ENCODE measurements at regions not wholly inside any gene's neighbourhood (a gene's known extent, or its start where the extent isn't known, plus 50 kb on each side); places are given as distances from the start of the nearest gene placed in this dataset.

DNA sequence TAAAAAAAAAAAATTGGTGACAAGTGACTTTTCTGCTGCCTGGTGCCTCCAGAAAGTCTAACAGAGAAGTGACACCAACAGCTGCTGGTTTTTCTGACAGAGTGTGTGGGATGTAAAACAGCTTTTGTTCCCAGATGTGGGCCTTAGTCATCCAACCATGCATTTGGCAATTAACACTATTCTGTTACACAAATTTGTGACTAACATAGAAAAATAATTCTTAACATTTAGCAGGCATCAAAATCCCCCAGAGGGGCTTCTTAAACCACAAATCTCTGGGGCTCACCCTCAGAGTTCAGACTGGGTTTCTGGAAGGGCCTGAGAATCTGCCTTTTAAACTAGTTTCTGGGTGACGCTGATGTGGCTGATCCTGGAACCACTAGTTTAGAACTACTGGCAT lies 100.5 kb upstream of the PCDH7 start:
- Histone ChIP-seq H3K4me3 (no peak overlapping the region), H3K27ac (peak overlapping the region in 1 of 21 experiments; percentile 41)

DNA sequence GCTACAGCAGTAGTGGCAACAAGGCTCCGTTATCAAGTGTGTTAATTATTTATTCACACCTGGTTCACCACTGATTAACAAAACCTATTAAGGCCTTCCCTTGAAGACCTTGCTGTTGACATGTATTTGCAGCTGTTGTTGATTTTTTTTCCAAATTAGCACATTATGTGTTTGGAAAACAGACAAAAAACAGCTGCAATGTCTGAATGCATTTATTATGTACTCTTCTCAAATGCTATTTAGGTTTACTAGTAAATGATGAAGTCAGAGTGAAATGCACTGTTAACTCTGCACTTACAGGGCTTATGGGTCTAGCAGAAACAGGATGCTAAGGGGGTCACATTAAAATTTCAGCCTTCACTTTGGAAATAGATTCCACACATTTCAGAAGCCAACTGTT lies 99.5 kb upstream of the PCDH7 start:
- no peak overlapping the region for H3K4me3 ChIP-seq
- no peak overlapping the region for H3K27ac ChIP-seq

DNA sequence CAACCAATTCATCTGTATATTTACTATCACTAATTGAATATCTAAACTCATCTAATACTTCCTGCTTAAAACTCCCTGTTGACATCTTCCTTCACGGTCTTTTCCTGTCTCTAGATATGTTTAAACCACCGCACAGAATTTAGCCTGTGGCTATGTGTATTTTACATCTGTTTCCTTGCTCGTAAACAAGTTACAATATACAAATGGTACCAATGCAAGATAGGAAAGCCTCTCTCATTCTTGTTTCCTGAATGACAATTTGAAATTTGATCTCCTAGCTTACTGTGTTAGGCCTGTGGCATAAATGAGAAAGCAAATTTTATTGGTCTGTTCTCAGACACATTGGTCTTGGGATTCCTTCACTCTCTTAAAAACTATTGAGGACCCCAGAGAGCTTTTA lies 89.7 kb upstream of the PCDH7 start:
- no peak overlapping the region for H3K4me3 ChIP-seq
- H3K27ac ChIP-seq, result no peak overlapping the region

DNA sequence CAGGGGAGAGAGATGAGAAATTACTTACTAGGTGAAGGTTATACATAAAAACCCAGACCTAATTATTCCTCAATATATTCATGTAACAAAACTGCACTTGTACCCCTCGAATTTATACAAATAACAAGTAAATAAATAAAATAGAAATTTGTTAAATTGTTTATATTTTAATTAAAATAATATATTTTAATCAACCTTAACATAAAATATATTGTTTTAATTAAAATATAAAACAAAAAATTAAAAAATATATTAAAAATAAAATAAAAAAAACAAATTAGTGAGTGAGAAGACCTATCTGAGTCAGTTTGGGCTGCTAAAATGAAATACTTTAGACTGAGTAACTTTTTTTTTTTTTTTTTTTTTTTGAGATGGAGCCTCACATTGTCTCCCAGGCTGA lies 87.4 kb upstream of the PCDH7 start:
- Histone ChIP-seq H3K27ac (no peak overlapping the region), H3K4me3 (no peak overlapping the region)

DNA sequence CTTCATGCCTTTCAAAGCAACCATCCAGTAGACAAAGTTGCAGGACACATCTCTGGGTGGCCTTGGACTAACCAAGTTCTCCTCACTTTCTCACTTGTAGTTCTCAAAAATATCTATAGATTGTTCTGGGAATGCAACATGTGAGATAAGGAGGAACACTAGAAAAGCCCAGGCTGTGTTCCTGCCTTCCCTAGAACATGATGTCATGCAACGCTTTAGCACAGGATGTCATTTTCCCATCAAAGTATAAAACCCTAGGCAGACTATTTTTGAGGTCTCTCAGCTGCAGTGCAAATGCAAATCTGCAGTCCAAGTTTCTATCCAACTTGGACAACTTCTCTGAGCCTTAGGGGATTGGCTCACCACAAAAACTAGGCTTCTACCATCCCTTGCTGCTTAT lies 78.8 kb upstream of the PCDH7 start:
- Histone ChIP-seq H3K27ac (no peak overlapping the region), H3K4me3 (no peak overlapping the region)

DNA sequence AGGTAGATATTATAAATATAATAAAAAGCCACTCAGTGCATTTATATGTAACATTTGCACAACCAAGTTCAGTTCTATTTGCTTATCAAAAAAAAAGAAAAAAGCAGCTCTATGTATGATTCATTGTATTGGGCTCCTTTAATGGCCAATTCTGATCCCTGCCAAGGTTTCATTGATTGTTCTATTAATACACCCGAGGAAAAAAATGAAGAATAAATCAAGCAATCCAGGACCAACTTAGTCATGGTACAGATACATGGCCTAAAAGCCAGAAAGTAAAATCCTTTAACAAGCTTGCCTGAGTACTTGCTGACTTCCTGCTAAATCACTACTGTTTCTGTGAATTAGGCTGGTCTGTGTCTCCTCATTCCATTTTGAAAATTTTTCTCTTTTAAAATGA lies 77.6 kb upstream of the PCDH7 start:
- H3K27ac ChIP-seq, result no peak overlapping the region
- H3K4me3 ChIP-seq, result no peak overlapping the region

DNA sequence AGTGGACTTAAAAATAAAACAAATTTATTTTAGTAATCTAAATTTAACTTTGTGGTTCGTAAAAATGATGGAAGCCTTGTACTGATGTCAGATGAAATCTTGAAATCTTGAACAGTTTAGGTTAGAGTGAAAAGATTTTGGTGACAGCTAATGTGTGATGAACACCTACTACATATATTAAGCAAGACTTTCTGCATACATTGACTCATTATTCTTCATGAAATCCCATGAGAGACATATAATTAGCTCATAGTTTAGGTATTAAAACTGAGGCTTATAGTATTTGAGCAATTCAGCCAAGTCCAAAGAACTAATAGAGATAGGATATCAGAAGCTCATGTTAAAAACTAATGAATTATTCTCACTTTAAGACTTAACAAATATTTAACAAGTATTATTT lies 66.9 kb upstream of the PCDH7 start:
- no peak overlapping the region for H3K4me3 ChIP-seq
- no peak overlapping the region for H3K27ac ChIP-seq

DNA sequence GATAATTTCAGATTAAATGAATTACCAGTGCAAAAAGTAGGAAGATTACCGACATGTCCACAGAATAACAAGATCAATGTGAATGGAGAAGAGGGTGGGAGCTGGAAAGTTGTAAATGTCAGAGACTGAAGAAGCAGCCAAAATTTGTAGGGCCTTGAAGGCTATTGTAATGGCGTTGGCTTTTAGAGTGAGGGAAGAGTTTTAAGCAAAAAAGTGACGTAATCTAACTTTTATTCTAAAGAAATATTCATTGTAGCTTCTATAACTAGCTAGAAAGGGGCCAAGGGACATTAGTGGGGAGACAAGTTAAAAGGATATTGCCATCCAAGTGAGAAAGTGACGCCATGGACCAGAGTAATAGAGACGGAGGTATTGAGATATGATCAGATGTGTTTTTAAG lies 63.3 kb upstream of the PCDH7 start:
- Histone ChIP-seq H3K27ac (no peak overlapping the region), H3K4me3 (no peak overlapping the region)

DNA sequence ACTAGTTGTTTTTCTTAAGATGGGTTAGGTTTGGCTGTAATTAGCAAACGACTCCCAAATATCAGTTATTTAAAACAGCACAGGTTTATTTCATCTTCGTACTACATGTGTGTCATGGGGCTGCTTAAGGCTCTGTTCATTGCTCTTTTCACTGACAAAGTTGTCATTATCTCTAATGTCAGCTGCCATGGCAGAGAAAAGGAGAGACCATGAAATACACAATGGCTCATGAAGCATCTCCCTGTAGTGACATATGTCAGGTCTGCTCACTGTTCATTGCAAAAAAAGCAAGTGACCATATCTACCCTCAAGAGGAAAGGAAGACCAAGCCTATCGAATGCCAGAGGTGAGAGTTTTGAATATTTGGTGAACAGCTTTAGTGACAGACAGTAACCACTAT lies 52.2 kb upstream of the PCDH7 start:
- no peak overlapping the region for H3K27ac ChIP-seq
- H3K4me3 ChIP-seq, result no peak overlapping the region

DNA sequence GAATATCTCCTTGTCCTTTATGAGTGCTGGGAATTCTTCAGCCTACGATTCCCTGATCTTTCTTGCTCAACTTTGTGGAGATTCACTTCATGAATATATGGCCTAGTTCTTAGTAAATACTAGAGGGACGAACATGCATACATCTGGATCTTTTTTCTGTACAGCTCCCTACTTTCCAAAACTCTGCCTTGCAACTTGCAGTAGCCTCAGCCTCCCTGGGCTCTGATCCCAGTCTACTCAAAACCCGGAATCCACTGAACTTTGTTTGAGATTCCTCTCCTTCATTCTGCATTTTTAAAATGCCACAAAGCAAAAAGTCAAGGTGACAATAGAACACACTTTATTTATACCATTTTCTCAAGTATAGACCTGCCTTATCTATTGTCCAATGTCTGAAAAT lies 50.0 kb upstream of the PCDH7 start:
- H3K27ac ChIP-seq, result no peak overlapping the region
- no peak overlapping the region for H3K4me3 ChIP-seq

Data from skin epidermis (tissue), 12 donors.